BE2C (cell line): ENCODE measurements at regions not wholly inside any gene's neighbourhood (a gene's known extent, or its start where the extent isn't known, plus 50 kb on each side); places are given as distances from the start of the nearest gene placed in this dataset.

Experiments used
- DNase-seq: peaks from one replicate; pipeline ENCODE4 v3.0.0-alpha.2; 2020
- H3K27me3 ChIP-seq: fragments of 250-450 bp; sonication (Bioruptor Pico); 2 replicates; pipeline ENCODE4 v1.5.1; 2020; ENCODE audit warnings: mild to moderate bottlenecking
- H3K36me3 ChIP-seq: fragments of 250-450 bp; sonication (Bioruptor Pico); 2 replicates; pipeline ENCODE4 v1.5.1; 2020; ENCODE audit warnings: mild to moderate bottlenecking
- H3K4me1 ChIP-seq: fragments of 250-450 bp; sonication (Bioruptor Pico); 2 replicates; pipeline ENCODE4 v1.5.1; 2020
- H3K4me3 ChIP-seq: 2 replicates; pipeline ENCODE4 v1.5.1; 2011; ENCODE audit warnings: low read depth, low read length
- H3K9me3 ChIP-seq: fragments of 250-450 bp; sonication (Bioruptor Pico); 2 replicates; pipeline ENCODE4 v1.5.1; 2020
- CTCF ChIP-seq: IDR thresholded peaks from 2 replicates; pipeline ENCODE4 v1.5.1; 2012; ENCODE audit warnings: mild to moderate bottlenecking, low read depth, low read length

GRCh38 chr9:129474740-129475404, 146.0 kb downstream of the C9orf50 start:
- no peak for TF ChIP-seq CTCF
- Histone ChIP-seq H3K36me3 (no peaks in the 10 kb centered on the region), H3K4me1 (peaks cover 4% of the 10 kb centered on the region; the same call in 1 of the 2 replicates), H3K27me3 (no peaks in the 10 kb centered on the region), H3K4me3 (no peak overlapping the region), H3K9me3 (no peaks in the 10 kb centered on the region; the same call in 1 of the 2 replicates)
- DNase-seq, result no peak

- peaks cover 4% of the 10 kb centered on the region; the same call in 1 of the 2 replicates for H3K4me1 ChIP-seq
- no peaks in the 10 kb centered on the region for H3K36me3 ChIP-seq
- no peak for TF ChIP-seq CTCF
- DNase-seq, result no peak
- H3K4me3 ChIP-seq, result no peak overlapping the region
- H3K27me3 ChIP-seq, result no peaks in the 10 kb centered on the region
- H3K9me3 ChIP-seq, result no peaks in the 10 kb centered on the region; the same call in 1 of the 2 replicates
Observed at GRCh38 chr9:129473523-129474244, 147.2 kb downstream of the C9orf50 start.

GRCh38 chr9:129472651-129473102, 148.2 kb downstream of the C9orf50 start:
- Histone ChIP-seq H3K27me3 (no peaks in the 10 kb centered on the region), H3K36me3 (no peaks in the 10 kb centered on the region), H3K9me3 (no peaks in the 10 kb centered on the region; the same call in 1 of the 2 replicates), H3K4me3 (no peak overlapping the region), H3K4me1 (peaks cover 4% of the 10 kb centered on the region; the same call in 1 of the 2 replicates)
- TF ChIP-seq CTCF, result no peak
- DNase-seq, result no peak

- Histone ChIP-seq H3K27me3 (no peaks in the 10 kb centered on the region), H3K4me1 (peaks cover 2% of the 10 kb centered on the region), H3K4me3 (no peak overlapping the region), H3K36me3 (no peaks in the 10 kb centered on the region), H3K9me3 (no peaks in the 10 kb centered on the region; the same call in 1 of the 2 replicates)
- no peak for DNase-seq
- TF ChIP-seq CTCF, result no peak
Observed at GRCh38 chr9:129471201-129472019, 149.5 kb downstream of the C9orf50 start.

GRCh38 chr9:129469988-129470316, 150.9 kb downstream of the C9orf50 start:
- no peak overlapping the region for H3K4me3 ChIP-seq
- peaks cover 13% of the 10 kb centered on the region for H3K4me1 ChIP-seq
- no peaks in the 10 kb centered on the region for H3K27me3 ChIP-seq
- H3K36me3 ChIP-seq, result no peaks in the 10 kb centered on the region
- DNase-seq, result no peak
- no peak for TF ChIP-seq CTCF
- H3K9me3 ChIP-seq, result no peaks in the 10 kb centered on the region; the same call in 1 of the 2 replicates
